Activated T-cell treated with anti-CD3 and anti-CD28 coated beads, Interleukin-2, amount 50 U/mL, for 4 hours (primary cell): ENCODE measurements at regions not wholly inside any gene's neighbourhood (a gene's known extent, or its start where the extent isn't known, plus 50 kb on each side); places are given as distances from the start of the nearest gene placed in this dataset.

Experiments used
- ATAC-seq, 2 donors: fragments of 200-7000 bp; cut with Tn5 transposase; one replicate each; pipeline ENCODE4 v1.10.0; 2021
- DNase-seq: peaks from one replicate; pipeline ENCODE4 v3.0.0-alpha.2; 2020
- H3K27me3 Mint-ChIP-seq: one replicate; pipeline ENCODE4 v1.8.0; 2021; ENCODE audit warnings: low read depth, mixed read lengths
- H3K36me3 Mint-ChIP-seq: one replicate; pipeline ENCODE4 v1.8.0; 2022; ENCODE audit warnings: mixed read lengths; ENCODE audit not compliant: insufficient read depth
- H3K4me1 Mint-ChIP-seq: one replicate; pipeline ENCODE4 v1.8.0; 2021; ENCODE audit warnings: low read depth, mixed read lengths
- H3K4me3 Mint-ChIP-seq: one replicate; pipeline ENCODE4 v1.8.0; 2021; ENCODE audit warnings: mild to moderate bottlenecking, moderate library complexity, mixed read lengths
- H3K9me3 Mint-ChIP-seq: one replicate; pipeline ENCODE4 v1.8.0; 2021; ENCODE audit warnings: mixed read lengths

- Mint-ChIP-seq H3K36me3 (no peaks in the 10 kb centered on the region), H3K9me3 (no peaks in the 10 kb centered on the region), H3K4me1 (peaks cover 6% of the 10 kb centered on the region), H3K4me3 (no peak overlapping the region), H3K27me3 (no peaks in the 10 kb centered on the region)
- DNase-seq (no peak), ATAC-seq (no peak)
Observed at GRCh38 chr1:234752927-234753326, 142.9 kb upstream of the IRF2BP2 start.

- Mint-ChIP-seq H3K36me3 (no peaks in the 10 kb centered on the region), H3K27me3 (no peaks in the 10 kb centered on the region), H3K4me3 (no peak overlapping the region), H3K9me3 (no peaks in the 10 kb centered on the region), H3K4me1 (no peaks in the 10 kb centered on the region)
- DNase-seq (no peak), ATAC-seq (no peak)
Observed at GRCh38 chr1:234751678-234752077, 141.7 kb upstream of the IRF2BP2 start.

GRCh38 chr1:234750922-234751627, 141.1 kb upstream of the IRF2BP2 start:
- Mint-ChIP-seq H3K4me3 (no peak overlapping the region), H3K36me3 (no peaks in the 10 kb centered on the region), H3K27me3 (no peaks in the 10 kb centered on the region), H3K4me1 (no peaks in the 10 kb centered on the region), H3K9me3 (no peaks in the 10 kb centered on the region)
- DNase-seq (no peak), ATAC-seq (no peak)

GRCh38 chr1:234748713-234749112, 138.7 kb upstream of the IRF2BP2 start:
- ATAC-seq, result no peak

GRCh38 chr1:234748066-234748465, 138.1 kb upstream of the IRF2BP2 start:
- ATAC-seq, result no peak
- Mint-ChIP-seq H3K4me3 (no peak overlapping the region), H3K9me3 (no peaks in the 10 kb centered on the region), H3K27me3 (no peaks in the 10 kb centered on the region), H3K36me3 (no peaks in the 10 kb centered on the region), H3K4me1 (no peaks in the 10 kb centered on the region)
- DNase-seq, result no peak

More at GRCh38 chr1:234748713-234749112, 138.7 kb upstream of the IRF2BP2 start:
- H3K27me3 Mint-ChIP-seq, result no peaks in the 10 kb centered on the region
- no peaks in the 10 kb centered on the region for H3K9me3 Mint-ChIP-seq
- H3K4me3 Mint-ChIP-seq, result no peak overlapping the region
- H3K4me1 Mint-ChIP-seq, result no peaks in the 10 kb centered on the region
- no peaks in the 10 kb centered on the region for H3K36me3 Mint-ChIP-seq
- DNase-seq, result no peak

GRCh38 chr1:234746798-234747196, 136.8 kb upstream of the IRF2BP2 start:
- no peaks in the 10 kb centered on the region for H3K36me3 Mint-ChIP-seq

GRCh38 chr1:234745844-234746797, 136.1 kb upstream of the IRF2BP2 start:
- no peaks in the 10 kb centered on the region for H3K36me3 Mint-ChIP-seq
- H3K9me3 Mint-ChIP-seq, result no peaks in the 10 kb centered on the region
- peaks cover under 1% of the 10 kb centered on the region for H3K4me1 Mint-ChIP-seq
- DNase-seq (no peak), ATAC-seq (no peak)
- H3K27me3 Mint-ChIP-seq, result no peaks in the 10 kb centered on the region
- H3K4me3 Mint-ChIP-seq, result no peak overlapping the region

More at GRCh38 chr1:234746798-234747196, 136.8 kb upstream of the IRF2BP2 start:
- Mint-ChIP-seq H3K4me3 (no peak overlapping the region), H3K27me3 (no peaks in the 10 kb centered on the region), H3K4me1 (no peaks in the 10 kb centered on the region), H3K9me3 (no peaks in the 10 kb centered on the region)
- ATAC-seq, result no peak
- no peak for DNase-seq

GRCh38 chr1:234745276-234745675, 135.3 kb upstream of the IRF2BP2 start:
- H3K4me3 Mint-ChIP-seq, result no peak overlapping the region
- ATAC-seq, result no peak
- peaks cover 2% of the 10 kb centered on the region for H3K4me1 Mint-ChIP-seq

GRCh38 chr1:234743791-234744611, 134.0 kb upstream of the IRF2BP2 start:
- H3K4me3 Mint-ChIP-seq, result no peak overlapping the region
- H3K36me3 Mint-ChIP-seq, result no peaks in the 10 kb centered on the region
- peaks cover 2% of the 10 kb centered on the region for H3K4me1 Mint-ChIP-seq
- no peak for ATAC-seq
- no peaks in the 10 kb centered on the region for H3K27me3 Mint-ChIP-seq
- H3K9me3 Mint-ChIP-seq, result no peaks in the 10 kb centered on the region
- DNase-seq, result no peak

More at GRCh38 chr1:234745276-234745675, 135.3 kb upstream of the IRF2BP2 start:
- no peaks in the 10 kb centered on the region for H3K27me3 Mint-ChIP-seq
- no peak for DNase-seq
- no peaks in the 10 kb centered on the region for H3K36me3 Mint-ChIP-seq
- no peaks in the 10 kb centered on the region for H3K9me3 Mint-ChIP-seq

- Mint-ChIP-seq H3K4me3 (no peak overlapping the region), H3K27me3 (no peaks in the 10 kb centered on the region), H3K9me3 (no peaks in the 10 kb centered on the region), H3K36me3 (no peaks in the 10 kb centered on the region), H3K4me1 (peaks cover 2% of the 10 kb centered on the region)
- DNase-seq, result no peak
- no peak for ATAC-seq
Observed at GRCh38 chr1:234742622-234743021, 132.6 kb upstream of the IRF2BP2 start.

GRCh38 chr1:234737967-234738314, 128.0 kb upstream of the IRF2BP2 start:
- ATAC-seq, result no peak
- H3K9me3 Mint-ChIP-seq, result no peaks in the 10 kb centered on the region
- H3K4me1 Mint-ChIP-seq, result peaks cover 2% of the 10 kb centered on the region

GRCh38 chr1:234735916-234736315, 125.9 kb upstream of the IRF2BP2 start:
- H3K9me3 Mint-ChIP-seq, result no peaks in the 10 kb centered on the region
- no peaks in the 10 kb centered on the region for H3K27me3 Mint-ChIP-seq
- DNase-seq (no peak), ATAC-seq (no peak)
- H3K36me3 Mint-ChIP-seq, result no peaks in the 10 kb centered on the region
- no peak overlapping the region for H3K4me3 Mint-ChIP-seq
- peaks cover 20% of the 10 kb centered on the region for H3K4me1 Mint-ChIP-seq

More at GRCh38 chr1:234737967-234738314, 128.0 kb upstream of the IRF2BP2 start:
- Mint-ChIP-seq H3K27me3 (no peaks in the 10 kb centered on the region), H3K36me3 (no peaks in the 10 kb centered on the region), H3K4me3 (no peak overlapping the region)
- no peak for DNase-seq

GRCh38 chr1:234735476-234735875, 125.5 kb upstream of the IRF2BP2 start:
- DNase-seq, result no peak
- H3K4me3 Mint-ChIP-seq, result no peak overlapping the region

GRCh38 chr1:234734869-234735268, 124.9 kb upstream of the IRF2BP2 start:
- Mint-ChIP-seq H3K4me1 (peaks cover 31% of the 10 kb centered on the region), H3K9me3 (no peaks in the 10 kb centered on the region), H3K27me3 (no peaks in the 10 kb centered on the region), H3K4me3 (no peak overlapping the region), H3K36me3 (no peaks in the 10 kb centered on the region)
- ATAC-seq (no peak), DNase-seq (no peak)

More at GRCh38 chr1:234735476-234735875, 125.5 kb upstream of the IRF2BP2 start:
- Mint-ChIP-seq H3K36me3 (no peaks in the 10 kb centered on the region), H3K9me3 (no peaks in the 10 kb centered on the region), H3K4me1 (peaks cover 25% of the 10 kb centered on the region), H3K27me3 (no peaks in the 10 kb centered on the region)
- ATAC-seq, result no peak
